ENCODE measurements at regions not wholly inside any gene's neighbourhood (a gene's known extent, or its start where the extent isn't known, plus 50 kb on each side); places are given as distances from the start of the nearest gene placed in this dataset.
"Not testable (repeated sequence)": the region's sequence is repeated elsewhere in the genome, so short reads cannot be mapped to it uniquely, and the experiment has no call there.

GRCh38 chr2:167340322-167340721, 452.0 kb downstream of the XIRP2 start:
- TF ChIP-seq CTCF (IDR thresholded peaks at IDR 0.05; ENCODE audit: control insufficient read depth, extremely low read depth, insufficient read depth): no peak
- DNase-seq (ENCODE audit: low read depth): no peak
- no peak overlapping the region for H3K4me3 ChIP-seq (ENCODE audit: low read depth, low read length)

- H3K4me3 ChIP-seq (ENCODE audit: low read depth, low read length): no peak overlapping the region
Observed at GRCh38 chr2:167336213-167336612, 447.9 kb downstream of the XIRP2 start.

GRCh38 chr2:167335541-167335992, 447.3 kb downstream of the XIRP2 start:
- DNase-seq (ENCODE audit: low read depth): no peak
- no peak for TF ChIP-seq CTCF (IDR thresholded peaks at IDR 0.05; ENCODE audit: control insufficient read depth, extremely low read depth, insufficient read depth)
- no peak overlapping the region for H3K4me3 ChIP-seq (ENCODE audit: low read depth, low read length)

More at GRCh38 chr2:167336213-167336612, 447.9 kb downstream of the XIRP2 start:
- TF ChIP-seq CTCF (IDR thresholded peaks at IDR 0.05; ENCODE audit: control insufficient read depth, extremely low read depth, insufficient read depth): no peak
- DNase-seq (ENCODE audit: low read depth): no peak

- no peak for DNase-seq (ENCODE audit: low read depth)
- no peak for TF ChIP-seq CTCF (IDR thresholded peaks at IDR 0.05; ENCODE audit: control insufficient read depth, extremely low read depth, insufficient read depth)
- no peak overlapping the region for H3K4me3 ChIP-seq (ENCODE audit: low read depth, low read length)
Observed at GRCh38 chr2:167334146-167334742, 446.0 kb downstream of the XIRP2 start.

- TF ChIP-seq CTCF (IDR thresholded peaks at IDR 0.05; ENCODE audit: control insufficient read depth, extremely low read depth, insufficient read depth): no peak
- no peak for DNase-seq (ENCODE audit: low read depth)
Observed at GRCh38 chr2:167333245-167333644, 445.0 kb downstream of the XIRP2 start.

GRCh38 chr2:167332358-167332757, 444.1 kb downstream of the XIRP2 start:
- no peak for DNase-seq (ENCODE audit: low read depth)
- H3K4me3 ChIP-seq (ENCODE audit: low read depth, low read length): no peak overlapping the region
- TF ChIP-seq CTCF (IDR thresholded peaks at IDR 0.05; ENCODE audit: control insufficient read depth, extremely low read depth, insufficient read depth): no peak

More at GRCh38 chr2:167333245-167333644, 445.0 kb downstream of the XIRP2 start:
- no peak overlapping the region for H3K4me3 ChIP-seq (ENCODE audit: low read depth, low read length)

- no peak for DNase-seq (ENCODE audit: low read depth)
- TF ChIP-seq CTCF (IDR thresholded peaks at IDR 0.05; ENCODE audit: control insufficient read depth, extremely low read depth, insufficient read depth): no peak
- no peak overlapping the region for H3K4me3 ChIP-seq (ENCODE audit: low read depth, low read length)
Observed at GRCh38 chr2:167331636-167332232, 443.5 kb downstream of the XIRP2 start.

GRCh38 chr2:167328808-167329207, 440.5 kb downstream of the XIRP2 start:
- DNase-seq (ENCODE audit: low read depth); H3K4me3 ChIP-seq (ENCODE audit: low read depth, low read length): not testable (repeated sequence)

All from LNCaP clone FGC (cell line).